AG04450 (cell line): ENCODE measurements at regions not wholly inside any gene's neighbourhood (a gene's known extent, or its start where the extent isn't known, plus 50 kb on each side); places are given as distances from the start of the nearest gene placed in this dataset.

Experiments used
- CTCF ChIA-PET: fragments of 300-600, 350-600 bp; formaldehyde crosslinking; extraction: SDS; loops from one replicate; lab custom pipeline; 2022; ENCODE audit warnings: antibody characterized with exemption, inconsistent platforms; lab: Charles Lee
- POLR2A ChIA-PET: fragments of 350-600 bp; formaldehyde crosslinking; extraction: SDS; loops from one replicate; lab custom pipeline; 2021; ENCODE audit warnings: antibody characterized with exemption, inconsistent platforms; lab: Yijun Ruan, JAX
- DNase-seq: peaks from one replicate; pipeline ENCODE4 v3.0.0-alpha.2; 2011; ENCODE audit warnings: low read depth, low spot score
- H3K27ac ChIP-seq: one replicate; pipeline ENCODE4 v1.5.1; 2012; ENCODE audit warnings: low read depth, low read length, control low read depth
- H3K27me3 ChIP-seq: one replicate; pipeline ENCODE4 v1.6.0; 2012; ENCODE audit warnings: low read length; ENCODE audit not compliant: control insufficient read depth, insufficient read depth
- H3K4me3 ChIP-seq: 2 replicates; pipeline ENCODE4 v1.5.1; 2011; ENCODE audit warnings: mild to moderate bottlenecking, low read depth, low read length, control low read depth
- H3K9me3 ChIP-seq: 2 replicates; pipeline ENCODE4 v1.5.1; 2012; ENCODE audit warnings: low read length; ENCODE audit not compliant: control insufficient read depth, insufficient read depth
- CTCF ChIP-seq: IDR thresholded peaks from 2 replicates; pipeline ENCODE4 v1.5.1; 2011; ENCODE audit warnings: low read depth, low read length, control low read depth, inconsistent platforms

GRCh38 chr18:61980355-61980754, 87.5 kb upstream of the RNF152 start:
- no peak for DNase-seq
- ChIA-PET CTCF (interaction anchor here (1.1 kb wide), 1 partner anchor 399 kb away, joined by 3 read pairs; no protein-coding TSS in a partner anchor), POLR2A (interaction anchor here (0.7 kb wide), 1 partner anchor 201 kb away, joined by 4 read pairs; no protein-coding TSS in a partner anchor)
- no peak overlapping the region for H3K27ac ChIP-seq
- TF ChIP-seq CTCF = no peak
- no peaks in the 10 kb centered on the region for H3K27me3 ChIP-seq
- H3K9me3 ChIP-seq = no peaks in the 10 kb centered on the region
- H3K4me3 ChIP-seq = no peak overlapping the region

- Histone ChIP-seq H3K4me3 (no peak overlapping the region), H3K27ac (no peak overlapping the region), H3K27me3 (no peaks in the 10 kb centered on the region), H3K9me3 (no peaks in the 10 kb centered on the region)
- POLR2A ChIA-PET = no interaction called here
- CTCF ChIA-PET = no interaction called here
- no peak for DNase-seq
- no peak for TF ChIP-seq CTCF
Measured at GRCh38 chr18:61975526-61976326, 82.9 kb upstream of the RNF152 start.

GRCh38 chr18:61973273-61974115, 80.7 kb upstream of the RNF152 start:
- TF ChIP-seq CTCF = no peak
- ChIA-PET POLR2A (no interaction called here), CTCF (no interaction called here)
- Histone ChIP-seq H3K27me3 (no peaks in the 10 kb centered on the region), H3K4me3 (no peak overlapping the region), H3K9me3 (no peaks in the 10 kb centered on the region), H3K27ac (no peak overlapping the region)
- no peak for DNase-seq

- H3K4me3 ChIP-seq = no peak overlapping the region
- H3K27ac ChIP-seq = no peak overlapping the region
- POLR2A ChIA-PET = no interaction called here
- DNase-seq = no peak
- no peaks in the 10 kb centered on the region for H3K27me3 ChIP-seq
- H3K9me3 ChIP-seq = no peaks in the 10 kb centered on the region
- no peak for TF ChIP-seq CTCF
- CTCF ChIA-PET = no interaction called here
Measured at GRCh38 chr18:61972389-61973264, 79.8 kb upstream of the RNF152 start.
